Stimulated activated CD4-positive, alpha-beta T cell treated with anti-CD3 and anti-CD28 coated beads, TNF-alpha, amount 100 ng/mL, for 4 hours (primary cell): ENCODE measurements at regions not wholly inside any gene's neighbourhood (a gene's known extent, or its start where the extent isn't known, plus 50 kb on each side); places are given as distances from the start of the nearest gene placed in this dataset.
"Not testable (repeated sequence)": the region's sequence is repeated elsewhere in the genome, so short reads cannot be mapped to it uniquely, and the experiment has no call there.

Experiments used
- DNase-seq, 3 experiments: peaks; one replicate each; pipeline ENCODE4 v3.0.0-alpha.2; 2020; ENCODE audit warnings: low read depth in 3 of 3

- DNase-seq: not testable (repeated sequence)
Measured at GRCh38 chr4:22630161-22630975, 62.4 kb upstream of the GBA3 start.

- DNase-seq: not testable (repeated sequence)
Measured at GRCh38 chr4:22631167-22631566, 61.6 kb upstream of the GBA3 start.

DNA sequence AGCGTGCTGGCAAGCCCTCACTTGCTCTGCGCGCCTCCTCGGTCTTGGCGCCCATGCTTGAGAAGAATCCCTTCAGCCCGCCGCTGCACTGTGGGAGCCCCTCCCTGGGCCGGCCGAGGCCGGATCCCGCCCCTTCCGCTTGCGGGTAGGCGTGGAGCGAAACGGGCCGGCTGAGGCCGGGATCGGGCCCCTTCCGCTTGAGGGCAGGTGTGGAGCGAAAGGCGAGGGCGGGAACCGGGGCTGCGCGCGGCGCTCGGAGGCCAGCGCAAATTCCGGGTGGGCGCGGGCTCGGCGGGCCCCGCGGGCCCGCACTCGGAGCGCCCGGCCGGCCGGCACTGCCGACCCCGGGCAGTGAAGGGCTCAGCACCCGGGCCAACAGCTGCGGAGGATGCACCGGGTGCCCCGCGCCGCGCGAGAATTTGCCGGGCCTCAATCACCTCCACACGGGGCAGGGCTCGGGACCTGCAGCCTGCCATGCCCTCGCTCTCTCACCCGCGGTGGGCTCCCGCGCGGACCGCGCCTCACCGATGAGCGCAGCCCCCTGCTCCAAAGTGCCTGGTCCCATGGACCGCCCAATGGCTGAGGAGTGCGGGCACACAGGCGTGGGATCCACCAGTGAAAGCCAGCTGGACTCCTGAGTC, 58.1 kb upstream of the GBA3 start:
- DNase-seq: no peak

DNA sequence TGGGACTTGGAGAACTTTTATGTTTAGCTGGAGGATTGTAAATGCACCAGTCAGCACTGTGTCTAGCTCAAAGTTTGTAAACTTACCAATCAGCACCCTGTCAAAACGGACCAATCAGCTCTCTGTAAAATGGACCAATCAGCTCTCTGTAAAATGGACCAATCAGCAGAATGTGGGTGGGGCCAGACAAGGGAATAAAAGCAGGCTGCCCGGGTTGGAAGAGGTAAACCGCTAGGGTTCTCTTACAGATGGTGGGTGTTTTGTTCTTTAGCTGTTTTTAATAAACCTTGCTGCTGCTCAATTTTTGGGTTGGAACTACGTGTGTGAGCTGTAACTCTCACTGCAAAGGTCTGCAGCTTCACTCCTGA, 57.6 kb upstream of the GBA3 start:
- DNase-seq: not testable (repeated sequence)

- DNase-seq: no peak
Measured at GRCh38 chr4:22635692-22636091, 57.0 kb upstream of the GBA3 start.

DNA sequence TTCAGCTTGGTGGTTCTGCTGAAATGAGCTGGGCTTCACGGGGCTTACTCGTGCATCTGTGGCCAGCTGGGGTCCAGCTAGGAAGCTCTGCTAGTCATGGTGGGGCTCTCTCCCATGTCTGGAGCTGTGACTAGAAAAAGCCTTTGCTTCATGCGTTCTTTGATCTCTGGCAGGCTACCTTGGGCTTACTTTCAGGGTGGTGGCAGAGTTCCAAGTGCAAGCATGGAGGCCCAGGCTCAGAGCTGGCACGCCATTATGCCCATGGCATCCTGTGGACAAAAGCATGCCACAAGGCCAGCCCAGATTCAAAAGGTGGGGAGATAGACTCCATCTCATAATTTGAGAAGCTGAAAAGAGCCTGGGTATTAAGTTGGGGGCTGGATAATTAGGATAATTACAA, 55.4 kb upstream of the GBA3 start:
- DNase-seq: no peak
